Activated CD4-positive, alpha-beta T cell treated with anti-CD3 and anti-CD28 coated beads, Interleukin-10, Interleukin-2, amounts not matched to agents 100 ng/mL and 50 ng/mL, durations not matched to agents 16 hours and 8 hours (primary cell): ENCODE measurements at regions not wholly inside any gene's neighbourhood (a gene's known extent, or its start where the extent isn't known, plus 50 kb on each side); places are given as distances from the start of the nearest gene placed in this dataset.
"Not testable (repeated sequence)": the region's sequence is repeated elsewhere in the genome, so short reads cannot be mapped to it uniquely, and the experiment has no call there.

Source experiments
- DNase-seq: peaks from one replicate; pipeline ENCODE4 v3.0.0-alpha.2; 2020

- DNase-seq, result peak; percentile 78
Measured at GRCh38 chr1:184882957-184883815, 91.1 kb downstream of the NIBAN1 start.

DNA sequence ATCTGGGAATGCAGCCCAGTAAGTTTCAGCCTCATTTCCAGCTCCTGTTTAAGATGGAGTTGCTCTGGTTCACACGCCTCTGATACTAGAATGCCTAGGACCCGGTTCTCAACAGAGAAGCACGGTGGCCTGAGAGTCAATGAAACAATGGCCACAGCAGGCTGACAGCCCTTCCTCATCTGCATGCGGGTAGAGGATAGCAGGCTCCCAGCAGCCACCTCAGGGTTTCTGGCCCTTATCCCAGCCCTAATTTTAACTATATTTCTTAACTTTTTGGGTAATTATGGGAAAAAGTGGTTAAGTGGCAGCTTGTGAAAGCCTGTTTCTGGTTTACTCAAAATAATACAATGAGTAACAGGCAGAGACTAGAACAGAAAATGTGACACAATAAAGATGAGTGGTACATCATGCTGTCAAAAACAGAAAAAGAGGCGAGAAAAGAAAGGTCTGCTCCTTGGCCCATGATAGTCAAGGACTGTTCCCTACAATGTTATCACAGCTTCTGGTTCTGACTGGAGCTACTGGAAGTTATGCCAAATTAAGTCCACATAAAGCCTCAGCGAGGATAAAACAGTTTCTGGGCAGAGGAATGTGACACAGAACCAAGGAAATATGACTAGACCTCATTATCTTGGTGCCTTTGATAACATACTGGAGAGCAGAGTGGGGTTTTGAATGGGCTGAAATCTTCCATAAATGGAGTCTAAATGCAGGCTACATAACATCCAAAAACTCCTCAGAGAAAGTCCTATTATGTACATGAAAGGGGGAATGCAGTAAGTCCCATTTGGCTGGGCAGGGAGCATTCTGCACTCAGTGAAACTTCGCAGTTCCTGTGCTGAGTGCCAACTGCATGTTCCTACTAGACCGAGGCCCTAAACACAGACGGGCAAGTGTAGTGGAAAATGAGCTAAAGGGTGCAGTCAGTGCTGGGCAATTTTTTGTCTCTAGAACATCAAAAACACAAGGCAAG lies 92.1 kb downstream of the NIBAN1 start:
- peak; percentile 87 for DNase-seq

GRCh38 chr1:184879876-184880557 lies 94.3 kb downstream of the NIBAN1 start:
- no peak for DNase-seq

GRCh38 chr1:184878602-184879001 lies 95.7 kb downstream of the NIBAN1 start:
- no peak for DNase-seq

DNA sequence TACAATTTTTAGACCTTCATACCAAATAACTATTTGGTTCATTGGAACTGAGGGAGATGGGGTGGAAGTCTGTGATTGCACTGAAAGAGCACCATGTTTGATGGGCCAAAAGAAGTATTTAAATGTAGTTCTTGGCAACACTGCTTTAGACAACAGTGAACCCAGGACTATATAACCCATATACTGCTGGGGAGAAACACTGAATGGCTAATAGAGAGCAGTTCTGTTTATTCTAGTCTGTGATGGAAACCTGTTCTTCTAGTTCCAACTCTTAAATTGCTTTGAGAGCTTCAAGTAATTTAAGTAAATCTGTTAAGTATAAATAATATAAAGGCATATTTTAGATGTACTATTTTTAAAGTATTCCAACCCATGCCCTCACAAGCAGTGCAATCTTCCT lies 96.3 kb downstream of the NIBAN1 start:
- DNase-seq, result no peak

- not testable (repeated sequence) for DNase-seq
Measured at GRCh38 chr1:184876015-184876414, 98.3 kb downstream of the NIBAN1 start.

- no peak for DNase-seq
Measured at GRCh38 chr1:184875218-184875617, 99.1 kb downstream of the NIBAN1 start.

DNA sequence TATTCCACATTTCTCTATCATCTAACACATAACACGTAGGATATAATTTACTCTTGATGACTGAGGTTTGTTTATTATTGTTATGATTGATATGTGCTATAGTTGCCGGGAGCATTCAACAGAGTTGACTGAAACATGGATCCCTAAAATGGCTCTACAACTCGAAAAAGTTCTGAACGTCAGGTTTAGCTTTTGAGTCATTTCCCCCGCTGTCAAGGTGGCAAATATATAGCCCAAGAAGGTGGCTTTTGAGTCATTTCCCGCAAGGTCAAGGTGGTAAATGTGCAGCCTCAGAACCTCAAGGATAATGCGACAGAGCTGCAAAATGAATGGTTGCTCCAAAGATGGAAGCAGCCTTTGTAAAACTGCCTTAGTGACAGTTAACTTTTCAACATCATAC lies 104.0 kb downstream of the NIBAN1 start:
- DNase-seq, result peak; percentile 95

DNA sequence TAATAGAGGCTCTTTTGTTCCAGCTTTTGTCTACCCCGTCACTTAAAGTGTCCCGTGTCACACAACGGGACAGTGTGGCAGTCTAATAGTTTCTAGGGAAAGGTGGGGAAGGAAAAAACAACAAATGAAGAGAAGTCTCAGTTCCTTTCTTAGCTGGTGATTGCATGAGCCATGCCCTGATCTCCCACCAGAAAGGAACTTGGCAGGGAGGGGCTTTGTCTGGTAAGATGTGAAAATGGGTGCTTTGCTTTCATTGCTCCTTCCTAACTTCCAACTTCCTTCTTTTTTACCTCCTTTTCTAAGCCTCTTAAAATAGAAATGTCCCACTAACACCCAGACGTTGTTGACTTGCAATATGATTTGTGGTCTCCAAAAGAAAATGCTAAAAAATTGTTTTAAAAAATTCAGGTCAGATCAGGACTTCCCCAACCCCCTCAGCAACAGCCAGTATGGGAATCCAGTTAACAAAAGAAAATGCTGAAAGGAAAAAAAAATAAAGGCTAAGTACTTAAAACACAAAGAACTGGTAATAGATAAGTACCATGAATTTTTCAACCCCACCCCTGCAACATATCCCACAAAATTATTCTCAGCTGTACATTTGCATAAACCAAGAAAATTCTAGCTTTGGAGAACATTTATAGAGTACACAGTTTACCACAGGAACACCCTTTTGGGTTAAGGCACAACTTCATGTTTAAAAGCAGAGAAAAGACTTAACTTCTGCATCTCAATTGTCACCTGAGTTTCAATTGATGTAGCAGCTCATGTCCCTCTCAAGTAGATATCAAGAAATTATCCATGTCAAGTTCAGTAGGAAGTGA lies 106.2 kb downstream of the NIBAN1 start:
- DNase-seq, result no peak

DNA sequence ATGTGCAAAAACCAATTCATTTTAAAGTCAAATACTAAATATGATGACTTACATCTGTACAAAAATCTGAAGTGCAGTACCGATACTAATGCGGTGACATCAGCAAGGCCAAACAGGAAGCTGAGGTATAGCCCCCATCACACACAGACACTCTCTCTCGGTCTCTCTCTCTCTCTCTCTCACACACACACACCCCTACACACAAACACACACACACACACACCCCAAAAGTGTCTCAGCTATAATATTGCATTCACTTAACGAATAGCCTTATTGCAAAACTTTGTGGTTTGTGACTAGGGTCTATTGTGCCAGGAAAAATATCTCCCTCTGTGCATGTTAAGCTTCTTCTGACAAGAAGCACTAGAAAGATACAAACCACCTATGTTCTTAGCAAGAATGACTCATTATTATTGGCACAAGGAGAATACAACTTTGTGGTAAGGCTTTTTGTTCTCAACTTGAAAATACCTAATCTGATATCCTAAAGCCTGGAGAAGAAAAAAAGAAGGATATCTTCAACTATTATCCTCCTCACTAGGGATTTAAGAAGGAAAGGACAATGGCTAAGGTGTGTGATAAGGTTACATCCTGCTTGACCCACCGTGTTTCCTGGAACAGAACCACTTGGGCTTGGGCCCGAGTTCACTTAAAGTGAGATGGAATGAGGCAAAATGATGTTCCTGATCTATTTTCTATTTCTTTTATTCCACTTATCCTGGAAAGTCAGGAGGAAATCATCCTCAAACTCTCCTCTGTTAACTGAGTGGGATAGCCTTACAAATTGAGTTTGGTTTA lies 107.1 kb downstream of the NIBAN1 start:
- peak; percentile 93 for DNase-seq

DNA sequence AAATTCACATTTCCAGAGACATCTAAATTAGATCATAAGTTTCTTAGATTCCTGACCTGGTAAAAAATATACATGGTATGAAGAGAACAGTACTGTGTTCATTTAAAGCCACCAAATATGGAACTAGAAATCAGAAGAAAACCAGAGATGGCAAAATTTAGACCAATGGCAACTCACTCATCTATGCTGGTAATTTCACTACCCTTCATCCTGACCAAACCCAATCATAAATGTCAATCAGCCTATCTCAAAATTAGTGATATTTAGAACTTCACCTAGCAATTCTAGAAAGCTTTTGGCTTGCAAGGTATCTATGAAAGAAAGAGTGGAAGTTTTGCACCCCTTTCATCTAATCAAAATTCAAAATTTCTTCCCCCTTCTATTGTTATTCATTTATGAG lies 107.7 kb downstream of the NIBAN1 start:
- DNase-seq, result no peak

DNA sequence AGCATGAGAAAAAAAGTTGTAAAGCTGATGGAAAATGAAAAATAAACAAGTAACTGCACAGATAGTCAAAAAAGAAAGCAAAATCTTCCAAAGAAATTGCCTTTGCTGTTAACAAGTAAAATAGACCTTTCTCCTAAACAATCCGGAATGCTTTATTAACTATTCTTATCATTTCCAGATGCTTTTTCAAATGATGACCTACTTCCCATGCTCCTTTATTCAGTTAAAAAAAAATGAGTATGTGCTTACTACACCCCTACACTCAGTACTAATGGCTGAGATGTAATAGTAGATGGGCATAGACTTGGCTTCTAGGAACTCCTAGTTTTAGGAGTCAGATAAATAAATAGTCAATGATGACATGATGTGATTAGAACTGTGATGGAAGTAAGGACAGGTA lies 108.5 kb downstream of the NIBAN1 start:
- no peak for DNase-seq

DNA sequence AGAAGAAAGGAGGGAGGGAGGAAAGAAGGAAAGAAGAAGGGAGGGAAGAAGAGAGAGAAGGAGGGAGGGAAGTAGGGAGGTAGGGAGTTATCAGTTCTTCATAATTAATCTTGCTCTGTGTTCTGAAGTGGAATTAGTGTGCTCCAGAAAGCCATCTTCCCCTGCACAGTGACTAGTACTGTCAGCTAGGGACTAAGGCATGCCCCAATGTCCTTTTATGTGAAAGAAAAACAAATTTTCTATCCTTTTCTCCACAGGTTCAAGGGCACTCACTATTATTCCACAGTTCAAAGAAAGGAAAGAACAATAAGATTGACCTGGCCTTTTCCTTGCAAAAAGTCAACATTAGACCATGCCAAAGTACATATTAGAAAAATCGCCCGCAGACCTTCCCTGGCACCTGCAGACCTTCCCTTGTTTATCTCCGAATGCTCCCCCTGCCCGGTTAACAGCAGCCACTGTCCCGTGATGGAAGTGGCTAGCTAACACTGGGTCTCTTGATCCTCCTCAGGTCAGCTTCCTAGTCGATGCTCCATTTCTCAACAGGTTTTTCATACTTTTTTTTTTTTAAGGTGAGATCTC lies 107.2 kb upstream of the EDEM3 start:
- no peak for DNase-seq

DNA sequence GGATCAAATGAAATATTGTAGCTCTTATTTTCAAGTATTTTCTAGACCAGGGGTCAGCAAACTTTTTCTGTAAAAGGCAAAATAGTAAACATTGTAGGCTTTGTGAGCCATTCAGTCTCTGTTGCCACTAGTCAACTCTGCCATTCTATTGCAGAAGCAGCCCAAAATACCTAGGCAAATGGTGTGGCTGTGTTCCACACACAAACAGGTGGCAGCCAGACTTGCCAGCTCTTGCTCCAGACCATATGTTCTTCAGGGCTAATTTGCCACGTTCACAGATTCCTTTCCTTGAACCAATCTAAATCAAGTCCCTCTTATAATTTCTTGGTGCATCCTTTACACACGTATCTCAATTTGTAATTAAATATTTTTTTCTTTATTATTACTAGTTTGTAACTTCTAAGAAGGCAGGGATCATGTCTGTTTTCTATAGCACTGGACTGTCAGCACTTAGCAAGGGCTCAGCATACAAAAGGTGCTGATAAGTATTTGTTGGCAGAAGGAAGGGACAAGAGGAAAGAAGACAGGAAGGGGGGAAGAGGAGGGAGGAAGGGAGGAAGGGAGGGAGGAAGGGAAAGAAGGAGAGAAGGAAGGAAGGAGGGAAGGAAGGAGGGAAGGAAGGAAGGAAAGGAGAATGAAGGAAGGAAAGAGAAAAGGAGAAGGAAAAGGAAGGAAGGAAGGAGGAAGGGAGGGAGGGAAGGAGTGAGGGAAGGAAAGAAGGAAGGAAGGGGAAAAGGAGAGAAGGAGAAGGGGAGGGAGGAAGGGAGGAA lies 106.5 kb upstream of the EDEM3 start:
- no peak for DNase-seq

GRCh38 chr1:184860535-184860934 lies 105.9 kb upstream of the EDEM3 start:
- DNase-seq, result no peak

GRCh38 chr1:184859381-184860105 lies 104.9 kb upstream of the EDEM3 start:
- DNase-seq, result no peak

DNA sequence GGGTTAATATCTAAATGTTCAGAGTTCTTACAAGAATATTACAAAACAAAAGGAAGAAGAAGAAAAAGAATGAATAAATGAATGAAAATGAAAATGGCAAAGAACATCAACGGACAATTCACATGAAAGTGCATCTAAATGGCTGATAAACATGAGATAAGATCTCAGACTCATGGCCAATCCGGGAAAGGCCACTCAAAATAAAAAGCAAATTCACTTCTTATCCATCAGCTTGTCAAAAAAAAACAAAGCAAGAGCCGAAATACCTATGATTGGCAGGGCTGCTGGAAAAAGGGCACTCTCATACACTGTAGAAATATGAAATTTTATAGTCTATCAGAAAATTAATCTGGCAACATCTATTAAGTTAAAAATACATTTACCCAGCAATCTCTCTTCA lies 103.6 kb upstream of the EDEM3 start:
- DNase-seq, result no peak

GRCh38 chr1:184854496-184855140 lies 100.0 kb upstream of the EDEM3 start:
- no peak for DNase-seq

DNA sequence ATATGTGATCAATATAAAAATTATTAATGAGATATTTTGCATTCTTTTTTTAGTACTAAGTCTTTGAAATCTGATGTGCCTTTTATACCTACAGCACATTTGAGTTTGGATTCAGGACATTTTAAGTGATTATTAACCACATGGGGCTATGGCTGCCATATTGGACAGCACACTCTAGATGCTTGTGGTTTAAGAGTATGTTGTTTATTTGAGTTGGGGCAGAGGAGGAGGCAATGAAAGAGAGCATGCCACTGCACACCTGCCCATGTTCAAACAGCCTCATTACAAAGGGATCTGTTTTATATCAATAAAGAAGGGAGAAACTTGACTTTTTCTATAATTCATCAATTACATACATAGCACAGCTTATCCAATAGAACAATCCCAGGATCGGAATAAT lies 99.4 kb upstream of the EDEM3 start:
- no peak for DNase-seq
